Activated naive CD4-positive, alpha-beta T cell treated with anti-CD3 and anti-CD28 coated beads for 36 hours (primary cell): ENCODE measurements at regions not wholly inside any gene's neighbourhood (a gene's known extent, or its start where the extent isn't known, plus 50 kb on each side); places are given as distances from the start of the nearest gene placed in this dataset.
"Not testable (repeated sequence)": the region's sequence is repeated elsewhere in the genome, so short reads cannot be mapped to it uniquely, and the experiment has no call there.

Experiments
- CTCF ChIA-PET: fragments of 350-600 bp; sonication (Branson Sonifier 250); formaldehyde crosslinking; loops from one replicate; lab custom pipeline; 2021; ENCODE audit warnings: antibody characterized with exemption; lab: Charles Lee
- DNase-seq: peaks from one replicate; pipeline ENCODE4 v3.0.0-alpha.2; 2020
- H3K27ac Mint-ChIP-seq: one replicate; pipeline ENCODE4 v1.8.0; 2021; ENCODE audit warnings: mild to moderate bottlenecking, mixed read lengths
- H3K27me3 Mint-ChIP-seq: one replicate; pipeline ENCODE4 v1.8.0; 2021; ENCODE audit warnings: low read depth, mixed read lengths
- H3K36me3 Mint-ChIP-seq: one replicate; pipeline ENCODE4 v1.8.0; 2021; ENCODE audit warnings: low read depth, mixed read lengths
- H3K4me1 Mint-ChIP-seq: one replicate; pipeline ENCODE4 v1.8.0; 2021; ENCODE audit warnings: low read depth, mixed read lengths
- H3K4me3 Mint-ChIP-seq: one replicate; pipeline ENCODE4 v1.8.0; 2021; ENCODE audit warnings: mild to moderate bottlenecking, moderate library complexity, mixed read lengths
- H3K9me3 Mint-ChIP-seq: one replicate; pipeline ENCODE4 v1.8.0; 2021; ENCODE audit warnings: mixed read lengths
- intact Hi-C: fragments of 100-400 bp; cut with micrococcal nuclease; formaldehyde crosslinking; loops from one replicate; pipeline ENCODE4 v1.15.1; 2023

- DNase-seq, H3K4me3 Mint-ChIP-seq, intact Hi-C loops, H3K27me3 Mint-ChIP-seq, H3K9me3 Mint-ChIP-seq, H3K36me3 Mint-ChIP-seq, CTCF ChIA-PET, H3K4me1 Mint-ChIP-seq, H3K27ac Mint-ChIP-seq: not testable (repeated sequence)
These were observed 99.1 kb upstream of the PLEKHG1 start for GRCh38 chr6:150500568-150500967.

DNA sequence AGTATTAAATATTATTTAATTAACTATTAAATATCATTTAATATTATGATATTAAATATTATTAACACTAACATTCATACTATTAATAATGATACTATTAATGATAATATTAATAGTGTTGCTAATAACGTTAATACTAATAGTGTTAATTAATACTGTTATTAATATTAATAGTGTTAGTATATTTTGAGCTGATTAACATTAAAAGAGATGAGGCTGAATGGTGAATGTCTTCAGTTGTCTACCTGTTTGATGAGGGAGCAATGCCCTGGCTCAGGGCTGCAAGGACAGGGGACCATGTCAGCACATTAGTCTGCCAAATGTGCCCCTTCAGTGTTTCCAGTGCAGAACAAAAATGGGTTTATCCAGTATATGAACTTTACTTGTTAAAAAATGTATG, 96.6 kb upstream of the PLEKHG1 start:
- intact Hi-C loops = no loop called here
- Mint-ChIP-seq H3K4me1 (no peaks in the 10 kb centered on the region), H3K9me3 (no peaks in the 10 kb centered on the region), H3K36me3 (no peaks in the 10 kb centered on the region), H3K27ac (no peak overlapping the region), H3K27me3 (peaks cover 1% of the 10 kb centered on the region), H3K4me3 (no peak overlapping the region)
- CTCF ChIA-PET = no interaction called here
- no peak for DNase-seq

GRCh38 chr6:150503586-150504339, 95.9 kb upstream of the PLEKHG1 start:
- intact Hi-C loops = no loop called here
- H3K9me3 Mint-ChIP-seq = no peaks in the 10 kb centered on the region
- DNase-seq = no peak
- peaks cover 1% of the 10 kb centered on the region for H3K27me3 Mint-ChIP-seq
- H3K27ac Mint-ChIP-seq = no peak overlapping the region
- H3K4me3 Mint-ChIP-seq = no peak overlapping the region
- CTCF ChIA-PET = no interaction called here
- H3K4me1 Mint-ChIP-seq = no peaks in the 10 kb centered on the region
- H3K36me3 Mint-ChIP-seq = no peaks in the 10 kb centered on the region

DNA sequence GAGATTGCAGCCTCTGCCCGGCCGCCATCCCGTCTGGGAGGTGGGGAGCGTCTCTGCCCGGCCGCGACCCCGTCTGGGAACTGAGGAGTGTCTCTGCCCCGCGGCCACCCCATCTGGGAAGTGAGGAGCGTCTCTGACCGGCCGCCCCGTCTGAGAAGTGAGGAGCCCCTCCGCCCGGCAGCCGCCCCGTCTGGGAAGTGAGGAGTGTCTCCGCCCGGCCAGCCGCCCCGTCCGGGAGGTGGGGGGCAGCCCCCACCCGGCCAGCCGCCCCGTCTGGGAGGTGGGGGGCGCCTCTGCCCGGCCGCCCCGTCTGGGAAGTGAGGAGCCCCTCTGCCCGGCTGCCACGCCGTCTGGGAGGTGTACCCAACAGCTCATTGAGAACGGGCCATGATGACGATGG, 92.3 kb upstream of the PLEKHG1 start:
- DNase-seq, CTCF ChIA-PET, H3K36me3 Mint-ChIP-seq, H3K27ac Mint-ChIP-seq, H3K4me1 Mint-ChIP-seq, intact Hi-C loops, H3K4me3 Mint-ChIP-seq, H3K27me3 Mint-ChIP-seq, H3K9me3 Mint-ChIP-seq: not testable (repeated sequence)

- no peak for DNase-seq
- intact Hi-C loops = no loop called here
- CTCF ChIA-PET = no interaction called here
- Mint-ChIP-seq H3K4me1 (no peaks in the 10 kb centered on the region), H3K27me3 (peaks cover 6% of the 10 kb centered on the region), H3K4me3 (no peak overlapping the region), H3K9me3 (no peaks in the 10 kb centered on the region), H3K27ac (no peak overlapping the region), H3K36me3 (no peaks in the 10 kb centered on the region)
These were observed 89.1 kb upstream of the PLEKHG1 start for GRCh38 chr6:150510576-150510975.

DNA sequence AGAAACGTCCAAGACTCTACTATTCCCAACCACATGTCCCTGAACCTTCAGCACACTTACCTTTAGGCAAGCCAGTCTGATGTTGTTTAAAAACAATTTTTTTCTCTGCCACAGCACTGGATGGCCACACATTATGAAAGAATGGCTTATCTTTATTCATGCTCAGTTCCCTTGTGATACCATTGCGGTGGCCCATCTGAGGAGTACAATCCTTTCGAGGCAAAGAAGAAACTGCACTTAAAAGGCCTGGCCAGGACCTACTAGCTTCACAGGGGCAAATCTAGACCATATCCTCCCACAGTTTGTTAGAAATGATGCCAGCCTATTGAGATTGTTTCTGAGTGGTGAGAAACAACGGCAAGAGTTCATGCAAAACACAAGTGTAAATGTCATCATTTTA, 88.4 kb upstream of the PLEKHG1 start:
- Mint-ChIP-seq H3K4me3 (no peak overlapping the region), H3K36me3 (no peaks in the 10 kb centered on the region), H3K9me3 (no peaks in the 10 kb centered on the region), H3K27me3 (peaks cover 6% of the 10 kb centered on the region), H3K4me1 (no peaks in the 10 kb centered on the region), H3K27ac (no peak overlapping the region)
- CTCF ChIA-PET = no interaction called here
- intact Hi-C loops = no loop called here
- no peak for DNase-seq

GRCh38 chr6:150514806-150515380, 84.8 kb upstream of the PLEKHG1 start:
- H3K36me3 Mint-ChIP-seq = no peaks in the 10 kb centered on the region
- CTCF ChIA-PET = no interaction called here
- intact Hi-C loops = no loop called here
- H3K27me3 Mint-ChIP-seq = peaks cover 8% of the 10 kb centered on the region
- DNase-seq = no peak
- H3K27ac Mint-ChIP-seq = no peak overlapping the region
- no peak overlapping the region for H3K4me3 Mint-ChIP-seq
- no peaks in the 10 kb centered on the region for H3K4me1 Mint-ChIP-seq
- H3K9me3 Mint-ChIP-seq = no peaks in the 10 kb centered on the region

DNA sequence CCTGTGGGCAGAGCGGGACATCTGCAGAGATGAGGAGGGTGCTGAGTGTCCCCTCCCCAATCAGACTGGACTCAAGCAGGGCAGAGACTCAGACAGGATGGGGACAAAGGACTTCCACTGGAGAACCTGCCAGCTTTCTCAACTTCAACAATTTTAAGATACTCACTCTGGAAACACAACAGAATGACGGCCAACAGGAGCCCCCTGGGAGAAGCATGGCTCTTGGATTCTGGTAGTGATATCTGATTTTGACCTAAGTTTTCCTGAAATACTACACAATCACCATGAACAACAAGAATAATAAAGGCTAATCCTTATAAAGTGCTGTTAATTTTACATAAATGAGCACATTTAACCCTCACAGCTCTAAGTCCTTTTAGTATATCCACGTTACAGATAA, 83.5 kb upstream of the PLEKHG1 start:
- CTCF ChIA-PET = no interaction called here
- Mint-ChIP-seq H3K4me3 (no peak overlapping the region), H3K27me3 (peaks cover 9% of the 10 kb centered on the region), H3K4me1 (no peaks in the 10 kb centered on the region), H3K36me3 (no peaks in the 10 kb centered on the region), H3K27ac (no peak overlapping the region), H3K9me3 (no peaks in the 10 kb centered on the region)
- no peak for DNase-seq
- intact Hi-C loops = no loop called here

GRCh38 chr6:150517175-150517574, 82.5 kb upstream of the PLEKHG1 start:
- Mint-ChIP-seq H3K4me3 (no peak overlapping the region), H3K27ac (no peak overlapping the region), H3K36me3 (no peaks in the 10 kb centered on the region), H3K4me1 (no peaks in the 10 kb centered on the region), H3K27me3 (peaks cover 6% of the 10 kb centered on the region), H3K9me3 (no peaks in the 10 kb centered on the region)
- intact Hi-C loops = no loop called here
- no peak for DNase-seq
- CTCF ChIA-PET = interaction anchor here (1.0 kb wide), 1 partner anchor 119 kb away, joined by 3 read pairs; no protein-coding TSS in a partner anchor

GRCh38 chr6:150521482-150521881, 78.2 kb upstream of the PLEKHG1 start:
- H3K27ac Mint-ChIP-seq = no peak overlapping the region
- CTCF ChIA-PET = interaction anchor here (0.6 kb wide), 1 partner anchor 566 kb away, joined by 3 read pairs; no protein-coding TSS in a partner anchor
- H3K4me3 Mint-ChIP-seq = no peak overlapping the region

DNA sequence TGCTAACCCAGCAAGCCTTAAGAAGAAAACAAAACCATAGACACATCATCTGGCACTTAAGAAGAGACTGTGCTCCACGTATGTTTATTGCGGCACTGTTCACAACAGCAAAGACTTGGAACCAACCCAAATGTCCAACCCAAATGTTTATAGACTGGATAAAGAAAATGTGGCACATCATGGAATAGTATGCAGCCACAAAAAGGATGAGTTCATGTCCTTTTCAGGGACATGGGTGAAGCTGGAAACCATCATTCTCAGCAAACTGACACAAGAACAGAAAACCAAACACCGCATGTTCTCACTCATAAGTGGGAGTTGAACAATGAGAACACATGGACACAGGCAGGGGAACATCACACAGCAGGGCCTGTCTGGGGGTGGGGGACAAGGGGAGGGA, 76.5 kb upstream of the PLEKHG1 start:
- CTCF ChIA-PET, H3K4me1 Mint-ChIP-seq, H3K4me3 Mint-ChIP-seq, H3K27me3 Mint-ChIP-seq, intact Hi-C loops, H3K36me3 Mint-ChIP-seq, H3K9me3 Mint-ChIP-seq, H3K27ac Mint-ChIP-seq, DNase-seq: not testable (repeated sequence)

More at GRCh38 chr6:150521482-150521881, 78.2 kb upstream of the PLEKHG1 start:
- no peak for DNase-seq
- intact Hi-C loops = no loop called here
- Mint-ChIP-seq H3K36me3 (no peaks in the 10 kb centered on the region), H3K27me3 (peaks cover 6% of the 10 kb centered on the region), H3K9me3 (no peaks in the 10 kb centered on the region), H3K4me1 (no peaks in the 10 kb centered on the region)

- Mint-ChIP-seq H3K27ac (no peak overlapping the region), H3K9me3 (no peaks in the 10 kb centered on the region), H3K4me1 (no peaks in the 10 kb centered on the region), H3K4me3 (no peak overlapping the region), H3K27me3 (peaks cover 8% of the 10 kb centered on the region), H3K36me3 (no peaks in the 10 kb centered on the region)
- CTCF ChIA-PET = interaction anchor here (0.7 kb wide), 1 partner anchor 38 kb away, joined by 3 read pairs; no protein-coding TSS in a partner anchor
- no peak for DNase-seq
- intact Hi-C loops = no loop called here
These were observed 74.4 kb upstream of the PLEKHG1 start for GRCh38 chr6:150525300-150525699.

DNA sequence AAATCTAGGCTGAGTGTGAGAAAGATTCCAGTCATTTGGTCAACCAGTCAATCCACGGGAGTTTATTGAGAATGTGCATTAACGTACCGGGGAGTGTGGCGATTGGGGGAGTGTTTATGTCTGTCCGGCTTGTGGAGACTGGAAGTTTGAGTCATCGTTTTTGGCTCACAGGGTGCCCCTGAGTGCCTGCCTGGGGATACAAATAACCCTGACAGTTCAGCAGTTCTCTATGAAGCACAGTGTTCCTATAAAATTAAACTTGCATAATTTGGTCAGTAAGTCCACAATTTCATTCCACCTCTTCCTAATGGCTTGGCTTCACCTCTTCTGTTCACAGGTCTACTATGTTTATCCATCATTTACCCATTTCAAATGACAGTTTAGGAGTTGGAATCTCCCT, 72.6 kb upstream of the PLEKHG1 start:
- Mint-ChIP-seq H3K27me3 (peaks cover 8% of the 10 kb centered on the region), H3K4me1 (no peaks in the 10 kb centered on the region), H3K9me3 (no peaks in the 10 kb centered on the region), H3K27ac (no peak overlapping the region), H3K4me3 (no peak overlapping the region), H3K36me3 (no peaks in the 10 kb centered on the region)
- DNase-seq = no peak
- CTCF ChIA-PET = no interaction called here
- intact Hi-C loops = no loop called here
